AG04449 (cell line): ENCODE measurements at regions not wholly inside any gene's neighbourhood (a gene's known extent, or its start where the extent isn't known, plus 50 kb on each side); places are given as distances from the start of the nearest gene placed in this dataset.

Experiments used
- CTCF ChIA-PET: fragments of 350-600 bp; formaldehyde crosslinking; extraction: SDS; loops from one replicate; lab custom pipeline; 2021; ENCODE audit warnings: antibody characterized with exemption; lab: Yijun Ruan, JAX
- POLR2A ChIA-PET: fragments of 400-600, 350-600 bp; formaldehyde crosslinking; extraction: SDS; loops from one replicate; lab custom pipeline; 2020; ENCODE audit warnings: antibody characterized with exemption, inconsistent platforms; lab: Yijun Ruan, JAX
- DNase-seq: peaks from one replicate; pipeline ENCODE4 v3.0.0-alpha.2; 2010; ENCODE audit warnings: low read depth, low spot score
- H3K4me3 ChIP-seq: 2 replicates; pipeline ENCODE4 v1.5.1; 2011; ENCODE audit warnings: low read depth, mild to moderate bottlenecking, control low read depth, low read length
- CTCF ChIP-seq: IDR thresholded peaks from one replicate; pipeline ENCODE4 v1.5.1; 2011; ENCODE audit warnings: mild to moderate bottlenecking, moderate library complexity, low read length, control low read depth, inconsistent platforms; ENCODE audit not compliant: insufficient read depth; ENCODE audit errors: missing control alignments

DNA sequence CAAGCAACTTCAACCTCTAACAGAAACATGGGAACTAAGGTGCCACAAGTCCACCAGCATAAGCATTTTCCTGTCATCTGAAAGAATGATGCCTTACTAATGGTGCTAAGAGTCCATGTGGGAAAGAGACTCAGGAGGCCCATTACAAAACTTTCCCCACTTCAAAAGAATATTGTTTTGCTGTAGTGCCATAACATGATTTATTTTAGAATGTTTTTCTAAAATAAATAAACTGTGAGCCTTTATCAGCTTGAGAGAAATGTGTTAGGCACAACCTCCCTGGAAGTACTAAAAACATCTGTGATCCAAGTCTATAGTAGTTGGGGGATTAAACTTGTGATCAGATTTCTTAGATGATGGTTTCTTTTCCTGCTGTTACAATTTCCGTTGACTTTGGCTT lies 330.1 kb upstream of the MAP3K7 start:
- no peak for DNase-seq
- TF ChIP-seq CTCF: no peak
- ChIA-PET POLR2A (no interaction called here), CTCF (no interaction called here)
- no peak overlapping the region for H3K4me3 ChIP-seq

DNA sequence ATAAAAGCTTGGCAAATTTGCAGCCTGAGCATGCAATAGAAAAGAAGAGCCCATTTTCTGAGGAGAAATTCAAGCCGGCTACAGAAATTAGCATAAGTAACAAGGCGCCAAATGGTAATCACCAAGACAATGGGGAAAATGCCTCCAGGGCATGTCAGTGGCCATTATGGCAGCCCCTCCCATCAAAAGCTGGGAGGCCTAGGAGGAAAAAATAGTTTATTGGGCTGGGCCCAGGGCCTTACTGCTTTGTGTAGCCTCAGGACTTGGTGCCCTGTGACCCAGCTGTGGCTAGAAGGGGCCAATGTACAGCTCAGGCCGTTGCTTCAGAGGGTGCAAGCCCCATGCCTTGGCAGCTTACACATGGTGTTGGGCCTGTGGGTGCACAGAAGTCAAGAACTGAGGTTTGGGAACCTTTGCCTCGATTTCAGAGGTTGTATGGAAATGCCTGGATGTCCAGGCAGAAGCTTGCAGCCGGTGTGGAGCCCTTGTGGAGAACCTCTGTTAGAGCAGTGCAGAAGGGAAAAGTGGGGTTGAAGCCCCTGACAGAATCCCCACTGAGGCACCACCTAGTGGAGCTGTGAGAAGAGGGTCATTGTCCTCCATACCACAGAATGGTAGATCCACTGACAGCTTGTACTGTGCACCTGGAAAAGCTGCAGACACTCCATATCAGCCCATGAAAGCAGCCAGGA lies 328.5 kb upstream of the MAP3K7 start:
- CTCF ChIA-PET: no interaction called here

GRCh38 chr6:90914312-90914711 lies 327.4 kb upstream of the MAP3K7 start:
- POLR2A ChIA-PET: no interaction called here
- DNase-seq: no peak
- CTCF ChIA-PET: no interaction called here

More for the DNA sequence above, 328.5 kb upstream of the MAP3K7 start:
- TF ChIP-seq CTCF: no peak
- no peak for DNase-seq
- POLR2A ChIA-PET: no interaction called here
- H3K4me3 ChIP-seq: no peak overlapping the region

DNA sequence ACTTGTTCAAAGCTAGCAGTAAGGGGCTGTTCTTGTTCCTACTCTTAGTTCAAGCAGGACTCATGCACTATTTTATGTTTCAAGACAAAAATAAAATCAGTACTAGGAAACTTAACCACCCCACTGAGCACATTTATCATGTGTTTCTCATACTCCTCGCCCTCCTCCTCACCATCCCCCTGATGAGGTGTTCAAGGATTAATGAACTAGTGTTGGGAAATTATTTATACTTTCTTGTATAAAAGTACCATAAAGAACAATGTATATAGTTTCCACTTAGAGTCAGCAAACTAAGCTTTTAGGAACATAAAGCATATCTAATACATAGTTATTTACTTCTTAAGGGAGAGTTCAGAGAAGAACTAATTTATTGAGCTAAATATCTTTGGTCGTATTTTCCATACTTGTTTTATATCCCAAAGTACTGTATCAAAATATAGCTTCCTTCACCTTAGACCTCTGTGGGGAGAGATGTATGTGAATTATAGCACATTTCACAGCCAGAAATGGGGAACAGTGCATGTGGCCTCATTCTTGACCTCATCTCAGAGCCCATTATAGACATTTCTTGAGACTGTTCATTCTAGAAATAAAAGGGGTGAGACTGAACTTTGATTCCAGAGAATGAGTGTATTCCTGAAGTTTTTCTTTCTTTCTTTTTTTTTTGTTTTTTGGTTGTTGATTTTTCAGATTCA lies 326.5 kb upstream of the MAP3K7 start:
- ChIA-PET CTCF (no interaction called here), POLR2A (no interaction called here)
- TF ChIP-seq CTCF: no peak
- H3K4me3 ChIP-seq: no peak overlapping the region
- no peak for DNase-seq

More at GRCh38 chr6:90914312-90914711, 327.4 kb upstream of the MAP3K7 start:
- H3K4me3 ChIP-seq: no peak overlapping the region
- no peak for TF ChIP-seq CTCF

DNA sequence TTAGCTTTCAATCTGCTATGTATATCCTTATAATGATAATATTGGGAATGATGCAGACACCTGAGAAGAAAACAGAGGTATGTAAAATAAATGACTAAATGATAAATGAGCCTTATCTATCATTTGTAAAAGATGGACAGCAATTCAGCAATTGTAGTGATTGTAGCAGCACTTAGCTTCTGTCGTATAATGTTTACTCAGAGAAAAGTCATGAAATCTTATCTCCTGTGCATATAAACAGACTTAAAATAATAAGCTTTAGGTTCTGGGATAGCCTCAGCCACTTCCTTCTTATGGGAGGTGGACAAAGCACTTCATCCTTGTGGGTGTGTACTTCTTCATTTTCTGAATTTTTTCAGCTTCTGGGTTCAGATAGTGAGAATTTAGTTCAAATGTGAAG lies 324.8 kb upstream of the MAP3K7 start:
- no peak for TF ChIP-seq CTCF
- no peak for DNase-seq
- POLR2A ChIA-PET: no interaction called here
- CTCF ChIA-PET: no interaction called here
- no peak overlapping the region for H3K4me3 ChIP-seq

- no peak for DNase-seq
- POLR2A ChIA-PET: no interaction called here
- TF ChIP-seq CTCF: no peak
- CTCF ChIA-PET: no interaction called here
- H3K4me3 ChIP-seq: no peak overlapping the region
These were observed 324.0 kb upstream of the MAP3K7 start for GRCh38 chr6:90910893-90911292.
